ENCODE measurements at regions not wholly inside any gene's neighbourhood (a gene's known extent, or its start where the extent isn't known, plus 50 kb on each side); places are given as distances from the start of the nearest gene placed in this dataset.

DNA sequence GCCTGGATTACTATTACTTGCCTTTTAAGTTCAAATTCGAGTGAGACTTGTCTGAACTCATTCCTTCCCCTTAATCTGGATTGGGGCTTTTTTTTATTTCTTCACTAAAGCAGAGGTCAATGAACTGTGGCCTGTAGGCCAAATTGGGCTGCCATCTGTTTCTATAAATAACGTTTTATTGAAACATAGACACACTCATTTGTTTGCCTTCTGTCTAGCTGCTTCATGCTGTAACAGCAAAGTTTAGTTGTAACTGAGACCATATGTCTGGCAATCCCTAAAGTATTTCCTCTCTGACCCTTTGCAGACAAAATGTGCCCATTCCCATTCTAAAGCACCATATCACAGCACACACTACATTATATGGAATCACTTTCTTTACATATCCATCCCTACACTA, 207.9 kb upstream of the ISX start:
- no peak for TF ChIP-seq POLR2AphosphoS5 (IDR thresholded peaks at IDR 0.05; ENCODE audit: low read depth, low read length)
- TF ChIP-seq TAF1 (IDR thresholded peaks at IDR 0.05; ENCODE audit: low read depth, low read length): no peak
- no peak for TF ChIP-seq POLR2A (IDR thresholded peaks at IDR 0.05; ENCODE audit: low read depth, low read length)
- TF ChIP-seq PAX5 (IDR thresholded peaks at IDR 0.05; ENCODE audit: insufficient read depth, low read length, severe bottlenecking): no peak
- no peak for TF ChIP-seq POU2F2 (IDR thresholded peaks at IDR 0.05; ENCODE audit: low read depth, low read length)
